ENCODE measurements at regions not wholly inside any gene's neighbourhood (a gene's known extent, or its start where the extent isn't known, plus 50 kb on each side); places are given as distances from the start of the nearest gene placed in this dataset.

- no peaks in the 10 kb centered on the region for H3K9me2 ChIP-seq (ENCODE audit: low read depth, low read length)
- no peak for TF ChIP-seq CTCF (IDR thresholded peaks at IDR 0.05; ENCODE audit: low read length)
- no peak for TF ChIP-seq EZH2 (IDR thresholded peaks at IDR 0.05; ENCODE audit: borderline replicate concordance, low read length)
- no peak overlapping the region for H3K27ac ChIP-seq (ENCODE audit: low read depth, low read length, poor library complexity, severe bottlenecking)
- H3K9me3 ChIP-seq (ENCODE audit: low read length) = no peaks in the 10 kb centered on the region
- no peaks in the 10 kb centered on the region for H3F3A ChIP-seq (ENCODE audit: insufficient read depth, low read length)
- no peaks in the 10 kb centered on the region for H4K20me1 ChIP-seq (ENCODE audit: insufficient read depth, low read length)
- no peak overlapping the region for H3K4me2 ChIP-seq (ENCODE audit: low read length)
- no peaks in the 10 kb centered on the region for H3K79me2 ChIP-seq (ENCODE audit: insufficient read depth, low read length)
- no peaks in the 10 kb centered on the region for H3K27me3 ChIP-seq (ENCODE audit: insufficient read depth, low read length)
- H3K9ac ChIP-seq (ENCODE audit: low read length) = no peak overlapping the region
- no peak overlapping the region for H2AFZ ChIP-seq (ENCODE audit: low read length)
- H3K4me1 ChIP-seq (ENCODE audit: insufficient read depth, low read length, severe bottlenecking) = no peaks in the 10 kb centered on the region
- no peak overlapping the region for H3K4me3 ChIP-seq (ENCODE audit: low read depth, low read length, poor library complexity, severe bottlenecking)
- H3K36me3 ChIP-seq (ENCODE audit: insufficient read depth, low read length) = no peaks in the 10 kb centered on the region
Measured at GRCh38 chr15:96261575-96262034, 68.9 kb upstream of the NR2F2 start.

- Histone ChIP-seq H3K9ac (ENCODE audit: low read length) (no peak overlapping the region), H3K27ac (ENCODE audit: low read depth, low read length, poor library complexity, severe bottlenecking) (no peak overlapping the region), H3K9me3 (ENCODE audit: low read length) (no peaks in the 10 kb centered on the region), H3K4me3 (ENCODE audit: low read depth, low read length, poor library complexity, severe bottlenecking) (no peak overlapping the region), H3K4me1 (ENCODE audit: insufficient read depth, low read length, severe bottlenecking) (no peaks in the 10 kb centered on the region), H3K36me3 (ENCODE audit: insufficient read depth, low read length) (no peaks in the 10 kb centered on the region), H2AFZ (ENCODE audit: low read length) (no peak overlapping the region), H3K4me2 (ENCODE audit: low read length) (no peak overlapping the region), H3K9me2 (ENCODE audit: low read depth, low read length) (no peaks in the 10 kb centered on the region), H3K79me2 (ENCODE audit: insufficient read depth, low read length) (no peaks in the 10 kb centered on the region), H3F3A (ENCODE audit: insufficient read depth, low read length) (no peaks in the 10 kb centered on the region), H4K20me1 (ENCODE audit: insufficient read depth, low read length) (no peaks in the 10 kb centered on the region), H3K27me3 (ENCODE audit: insufficient read depth, low read length) (no peaks in the 10 kb centered on the region)
- TF ChIP-seq CTCF (IDR thresholded peaks at IDR 0.05; ENCODE audit: low read length) (no peak), EZH2 (IDR thresholded peaks at IDR 0.05; ENCODE audit: borderline replicate concordance, low read length) (no peak)
Measured at GRCh38 chr15:96262097-96262496, 68.4 kb upstream of the NR2F2 start.

- H3K9ac ChIP-seq (ENCODE audit: low read length) = no peak overlapping the region
- no peaks in the 10 kb centered on the region for H3K4me1 ChIP-seq (ENCODE audit: insufficient read depth, low read length, severe bottlenecking)
- H3K9me3 ChIP-seq (ENCODE audit: low read length) = no peaks in the 10 kb centered on the region
- H2AFZ ChIP-seq (ENCODE audit: low read length) = no peak overlapping the region
- no peaks in the 10 kb centered on the region for H4K20me1 ChIP-seq (ENCODE audit: insufficient read depth, low read length)
- H3K27ac ChIP-seq (ENCODE audit: low read depth, low read length, poor library complexity, severe bottlenecking) = no peak overlapping the region
- no peaks in the 10 kb centered on the region for H3K36me3 ChIP-seq (ENCODE audit: insufficient read depth, low read length)
- no peak overlapping the region for H3K4me3 ChIP-seq (ENCODE audit: low read depth, low read length, poor library complexity, severe bottlenecking)
- H3K79me2 ChIP-seq (ENCODE audit: insufficient read depth, low read length) = no peaks in the 10 kb centered on the region
- no peak overlapping the region for H3K4me2 ChIP-seq (ENCODE audit: low read length)
- H3K27me3 ChIP-seq (ENCODE audit: insufficient read depth, low read length) = no peaks in the 10 kb centered on the region
- H3F3A ChIP-seq (ENCODE audit: insufficient read depth, low read length) = no peaks in the 10 kb centered on the region
- TF ChIP-seq EZH2 (IDR thresholded peaks at IDR 0.05; ENCODE audit: borderline replicate concordance, low read length) (no peak), CTCF (IDR thresholded peaks at IDR 0.05; ENCODE audit: low read length) (no peak)
- no peaks in the 10 kb centered on the region for H3K9me2 ChIP-seq (ENCODE audit: low read depth, low read length)
Measured at GRCh38 chr15:96262549-96263489, 67.7 kb upstream of the NR2F2 start.
